EL (cell line): ENCODE measurements at regions not wholly inside any gene's neighbourhood (a gene's known extent, or its start where the extent isn't known, plus 50 kb on each side); places are given as distances from the start of the nearest gene placed in this dataset.
"Not testable (repeated sequence)": the region's sequence is repeated elsewhere in the genome, so short reads cannot be mapped to it uniquely, and the experiment has no call there.

ENCODE experiments used
- DNase-seq: peaks from one replicate; pipeline ENCODE4 v3.0.0-alpha.2; 2016

DNA sequence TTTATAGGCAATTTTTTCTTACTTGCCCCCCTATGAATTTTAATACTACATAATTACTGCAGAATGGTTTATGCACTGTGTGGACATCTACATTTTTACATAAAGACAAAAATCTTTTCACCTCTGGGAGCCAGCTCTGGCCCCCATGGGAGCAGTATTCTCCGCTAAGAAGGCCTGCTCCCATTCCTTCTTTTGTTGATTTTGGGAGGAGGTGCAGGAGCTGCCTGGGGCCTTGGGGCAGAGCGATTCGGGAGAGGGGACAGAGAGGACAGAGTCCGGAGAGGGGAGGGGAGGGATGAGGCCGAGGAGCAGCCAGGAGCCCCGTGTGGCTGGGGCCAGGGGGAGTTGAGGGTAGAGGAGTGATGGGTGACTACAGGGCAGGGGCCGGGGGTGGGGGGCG is 452.0 kb downstream of the PREX1 start:
- DNase-seq = no peak

DNA sequence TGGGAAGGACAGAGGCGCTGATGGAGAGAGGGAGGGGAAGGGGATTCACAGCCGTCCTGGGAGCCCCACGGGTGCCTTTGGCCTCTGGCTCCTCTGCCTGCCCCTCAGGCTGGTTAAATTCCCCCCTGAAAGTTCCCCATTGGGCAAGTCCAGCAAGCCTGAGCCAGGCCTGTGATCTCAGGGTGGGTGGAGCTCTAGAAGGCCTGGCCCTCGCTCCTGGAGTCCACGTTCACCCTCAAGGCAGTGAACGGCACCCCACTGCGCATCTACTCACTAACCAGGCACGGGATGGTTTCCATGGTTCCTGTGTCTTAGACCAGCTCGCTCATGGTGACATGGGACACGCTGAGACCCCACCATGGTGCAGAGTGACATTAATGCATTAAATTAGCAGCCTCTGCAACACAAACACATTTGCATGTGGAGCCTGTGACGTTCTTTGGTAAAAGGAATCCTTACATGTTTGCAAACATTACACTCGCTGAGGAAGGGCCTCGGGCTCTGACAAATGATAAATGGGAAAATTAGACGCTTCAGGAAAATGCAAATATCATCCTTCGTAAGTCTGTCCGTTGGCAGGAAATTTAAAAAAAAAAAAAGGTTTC is 452.7 kb downstream of the PREX1 start:
- no peak for DNase-seq

DNA sequence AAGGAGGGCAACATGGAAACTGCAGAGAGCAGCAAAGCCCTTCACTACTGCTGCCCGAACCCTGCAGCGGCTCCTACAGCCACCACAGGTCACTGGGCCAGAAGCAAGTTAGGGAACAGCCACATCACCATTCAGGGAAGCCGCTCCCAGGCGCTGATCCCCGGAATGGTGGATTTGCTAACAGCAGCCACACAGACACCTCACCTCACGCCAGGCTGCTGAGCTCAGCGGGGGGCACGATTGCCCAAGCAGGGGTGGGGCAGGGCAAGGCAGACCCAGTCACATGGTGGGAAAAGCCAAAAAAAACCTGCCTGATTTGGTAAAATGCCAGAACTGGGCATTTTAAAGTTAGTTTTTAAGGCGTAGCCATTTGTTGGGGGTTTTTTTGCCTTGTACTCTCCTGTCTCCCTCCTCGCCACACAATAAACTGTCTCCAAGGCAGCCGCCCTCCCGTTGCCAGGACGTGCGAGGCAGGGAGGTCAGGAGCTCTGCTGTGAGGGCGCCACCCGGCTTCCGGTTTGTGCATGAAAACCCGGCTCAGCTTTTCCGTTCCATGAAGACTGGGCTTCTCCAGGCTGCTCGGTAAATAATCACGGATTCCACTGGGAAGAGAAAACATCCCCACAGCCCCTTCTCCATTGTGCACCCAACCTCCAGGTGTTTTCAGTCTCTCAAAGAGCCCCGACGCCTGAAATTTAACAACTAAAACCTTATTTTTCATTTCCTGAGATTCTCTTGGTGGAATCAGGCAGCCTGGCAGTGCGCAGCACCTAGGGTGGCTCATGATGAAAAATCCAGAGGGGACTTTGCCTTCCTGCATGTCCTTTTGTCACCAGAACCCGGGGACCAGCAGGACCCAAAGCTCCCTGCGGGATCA is 453.5 kb downstream of the PREX1 start:
- DNase-seq = not testable (repeated sequence)

DNA sequence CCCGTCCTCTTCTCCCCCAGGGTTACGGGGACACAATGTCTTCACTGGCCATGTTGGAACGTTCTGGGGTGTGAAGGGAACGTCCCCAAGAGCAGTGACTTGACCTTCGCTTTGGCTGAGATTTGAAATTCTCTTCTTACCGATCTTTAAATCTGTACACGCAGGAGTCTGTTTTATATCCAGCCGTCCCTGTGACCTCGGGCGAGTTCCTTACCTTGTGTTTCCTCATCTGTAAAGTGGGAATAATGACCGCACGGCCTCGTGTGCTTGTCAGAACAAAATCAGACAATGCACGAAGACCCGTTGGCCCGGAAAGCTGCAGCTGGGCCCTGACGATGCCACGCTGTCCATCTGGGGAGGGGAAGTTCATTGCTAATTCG is 454.3 kb downstream of the PREX1 start:
- no peak for DNase-seq

DNA sequence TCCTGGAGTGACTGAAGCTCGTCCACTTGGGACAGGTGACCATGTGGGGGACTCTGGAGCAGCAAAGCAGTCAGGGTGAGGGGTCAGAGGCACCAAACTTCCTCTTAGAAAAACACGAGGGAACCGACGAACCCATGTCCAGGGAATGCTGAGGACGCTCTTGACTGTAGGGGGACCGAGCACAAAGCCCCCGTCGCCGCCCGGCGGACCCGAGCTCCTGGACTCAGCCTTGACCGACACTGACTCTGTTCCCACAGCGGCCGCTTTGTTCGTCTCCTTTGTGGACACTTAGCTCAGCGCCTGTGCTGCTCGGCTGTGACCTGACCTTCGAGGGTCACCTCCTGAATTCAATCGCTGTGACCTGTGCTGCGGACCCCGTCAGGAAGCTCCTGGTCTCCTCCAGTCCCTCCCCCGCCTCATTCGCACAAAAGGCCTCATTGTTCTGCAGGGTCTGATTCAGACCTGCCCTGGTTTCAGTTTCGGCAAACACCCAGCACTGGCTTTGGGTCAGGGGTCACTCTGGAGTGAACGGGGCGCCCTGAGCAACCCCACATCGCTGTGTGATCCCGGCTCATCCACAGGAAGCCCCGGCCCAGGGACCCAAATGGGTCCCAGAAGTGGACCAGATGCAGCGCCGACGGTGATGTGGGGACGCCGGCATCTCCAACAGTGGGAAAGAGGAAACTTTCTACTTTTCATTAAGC is 454.8 kb downstream of the PREX1 start:
- not testable (repeated sequence) for DNase-seq

DNA sequence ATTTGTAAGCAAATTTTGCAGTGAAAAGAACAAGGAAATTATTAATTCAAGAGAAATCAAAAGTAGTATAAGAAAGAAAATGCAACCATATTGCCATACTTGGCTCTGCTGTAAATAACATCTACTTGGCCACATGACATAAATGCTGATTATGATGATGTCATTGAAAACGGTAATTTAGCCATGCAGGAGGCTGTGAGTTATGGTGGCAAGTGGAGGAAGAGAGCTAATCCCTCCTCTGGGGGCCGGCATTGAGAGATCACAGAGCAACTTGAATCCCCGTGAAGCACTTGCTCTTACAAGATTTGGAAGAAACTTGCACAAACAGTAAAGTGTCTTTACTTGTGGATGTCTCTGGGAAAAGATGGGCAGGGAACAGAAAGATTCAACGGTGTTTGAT is 456.6 kb downstream of the PREX1 start:
- no peak for DNase-seq

DNA sequence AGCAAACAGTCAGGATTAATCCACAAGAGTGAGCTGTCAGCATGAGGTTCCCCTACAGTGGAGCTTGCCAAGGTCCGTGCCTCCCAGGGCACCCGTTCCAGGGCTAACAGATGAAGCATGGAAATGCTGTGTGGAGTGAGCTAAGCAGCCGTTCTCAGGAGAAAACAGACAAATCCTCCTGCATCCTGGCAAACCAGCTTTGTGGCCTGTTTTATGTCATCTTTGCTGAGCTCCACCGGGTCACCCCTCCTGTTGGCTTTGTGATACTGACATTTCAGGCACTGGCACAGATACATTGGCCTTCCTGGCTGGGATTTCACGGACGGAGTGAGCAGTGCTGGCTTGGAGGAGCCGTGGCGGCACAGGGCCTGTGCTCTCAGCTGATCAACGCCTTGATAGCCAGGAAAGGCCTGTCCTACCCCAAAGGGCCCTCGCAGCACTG is 459.2 kb downstream of the PREX1 start:
- DNase-seq = not testable (repeated sequence)

DNA sequence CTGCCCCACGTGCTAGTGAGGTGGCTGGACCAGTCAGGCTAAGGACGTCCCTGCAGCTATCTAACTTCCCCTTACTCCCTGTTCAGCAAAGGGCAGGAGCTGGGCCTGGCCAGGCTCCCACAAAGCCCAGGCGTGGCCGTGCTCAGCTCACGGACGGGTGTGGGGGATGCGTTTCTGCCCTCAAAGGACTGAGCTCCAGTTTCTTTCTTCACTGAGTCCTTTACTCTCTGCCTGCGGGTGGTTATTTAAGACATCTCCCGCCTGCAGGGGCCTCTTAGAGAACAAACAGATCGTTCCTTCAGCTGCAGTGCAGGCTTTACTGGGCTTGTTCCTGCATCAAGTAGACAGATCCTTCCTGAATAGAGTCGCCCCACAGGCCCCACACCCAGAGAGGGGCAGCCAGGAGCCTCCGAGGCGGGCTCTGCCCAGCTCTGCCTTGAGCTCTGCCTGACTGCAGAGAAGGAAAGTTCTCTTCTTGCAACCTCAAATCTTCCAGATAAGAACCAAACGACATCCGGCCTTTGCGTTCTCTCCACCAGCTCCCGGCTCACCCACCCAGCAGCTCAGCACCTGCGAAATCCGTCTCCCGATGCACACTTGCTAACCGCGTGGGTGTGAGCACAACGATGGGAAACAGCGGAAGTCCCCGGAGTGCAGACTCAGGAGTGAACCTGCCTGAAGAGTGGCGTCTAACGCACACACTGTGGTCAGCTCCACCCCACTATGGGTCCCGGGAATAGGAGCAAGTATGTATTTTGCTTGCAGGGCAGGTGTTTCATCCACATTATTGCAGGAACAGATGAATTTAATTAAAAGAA is 460.0 kb downstream of the PREX1 start:
- DNase-seq = not testable (repeated sequence)

DNA sequence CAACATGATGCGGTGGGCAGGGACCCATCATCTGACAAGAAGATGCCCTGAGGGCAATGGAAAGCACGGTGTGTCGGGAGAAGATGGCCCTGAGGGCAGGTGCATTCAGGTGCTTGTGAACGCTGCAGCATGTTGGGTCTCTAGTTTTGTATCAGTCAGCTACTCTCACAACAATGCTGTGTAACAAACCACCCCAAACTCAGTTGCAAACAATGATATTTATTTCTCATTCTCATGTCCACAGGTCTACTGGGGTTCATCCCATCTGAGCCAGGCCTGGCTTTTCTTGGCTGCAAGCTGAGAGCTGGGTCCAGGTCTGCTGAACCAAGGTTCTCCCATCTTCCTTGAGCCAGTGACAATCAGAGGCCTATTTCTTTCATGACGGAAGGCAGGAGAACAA is 461.6 kb downstream of the PREX1 start:
- DNase-seq = no peak

DNA sequence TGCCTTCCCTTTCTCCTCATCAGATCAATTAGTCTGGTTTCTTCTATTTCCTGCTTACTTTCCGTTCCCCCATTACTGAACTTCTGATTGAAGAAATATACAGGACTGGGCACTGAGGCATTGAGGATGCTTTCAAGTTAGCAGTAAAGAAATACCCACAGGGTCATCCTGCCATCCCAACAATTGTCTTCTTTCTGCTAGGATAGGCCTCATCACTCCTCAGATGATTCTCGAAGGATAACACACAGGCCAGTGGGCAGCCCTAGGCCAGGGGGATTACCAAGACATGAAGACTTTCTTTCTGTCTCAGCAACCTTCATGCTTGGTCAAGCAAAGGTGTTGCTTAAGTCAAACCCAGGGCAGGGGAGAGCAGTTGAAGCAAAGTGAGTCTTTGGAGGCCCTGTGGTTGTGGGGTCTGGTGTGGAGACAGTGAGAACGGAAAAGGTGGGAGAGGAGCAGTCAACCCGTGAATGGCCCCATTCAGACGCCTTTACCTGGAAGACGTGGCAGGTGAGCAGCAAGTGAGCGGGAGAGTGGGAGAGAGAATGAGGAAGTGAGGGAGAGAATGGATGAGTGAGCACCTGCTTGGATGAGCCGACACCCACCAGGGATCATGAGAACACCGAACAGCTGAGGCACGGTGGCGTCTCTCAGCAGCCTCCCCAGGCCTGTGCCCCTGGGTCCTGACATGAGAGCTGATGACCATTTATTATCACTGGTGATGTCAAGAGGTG is 462.9 kb downstream of the PREX1 start:
- no peak for DNase-seq

DNA sequence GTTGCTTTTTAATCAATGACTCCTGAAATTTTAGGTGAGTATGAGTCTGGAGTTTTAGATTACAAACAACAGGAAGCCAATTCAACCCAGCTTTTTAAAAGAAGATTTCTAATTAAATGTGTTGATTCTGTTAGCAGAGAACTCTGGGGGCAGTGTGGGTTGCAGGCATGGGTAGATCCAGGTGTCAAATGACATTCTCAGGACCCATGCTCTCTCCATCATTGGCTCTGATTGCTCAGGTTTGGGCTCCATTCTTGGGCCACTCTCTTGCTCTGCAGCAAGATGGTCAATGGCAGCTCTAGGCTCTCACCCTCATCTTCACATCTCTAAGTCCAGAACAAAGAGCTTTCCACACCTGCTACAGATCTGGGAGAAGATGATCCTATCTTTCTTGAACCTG is 463.7 kb downstream of the PREX1 start:
- DNase-seq = no peak

DNA sequence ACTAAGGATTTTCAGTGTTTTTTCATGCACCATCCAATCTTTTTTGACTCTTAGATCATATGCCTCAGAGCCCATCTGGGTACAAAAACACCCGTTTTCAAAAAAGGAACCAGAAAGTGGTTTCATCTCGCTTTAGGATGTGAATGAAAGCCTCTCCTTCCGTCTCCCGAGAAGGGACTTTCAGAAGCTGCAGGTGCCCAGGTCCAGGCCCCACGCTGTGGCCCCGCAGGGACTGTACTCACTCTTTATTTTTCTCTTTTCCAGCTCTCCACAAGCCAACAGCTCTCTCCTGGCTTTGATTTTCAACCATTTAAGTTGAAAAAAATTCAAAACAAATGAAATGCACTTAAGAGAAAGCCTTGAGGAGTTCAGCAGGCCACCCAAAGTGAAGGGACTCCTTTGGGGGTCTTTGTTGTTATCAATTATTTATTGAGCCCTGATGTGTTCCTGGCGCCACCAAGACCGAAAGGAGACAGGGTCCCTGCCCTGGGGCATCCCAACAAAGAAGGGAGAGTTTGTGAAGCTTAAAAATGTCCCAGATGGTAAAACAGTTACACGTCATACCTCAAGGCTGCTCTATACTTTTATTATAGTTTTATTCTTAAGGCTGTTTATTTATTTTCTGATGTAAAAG is 467.3 kb downstream of the PREX1 start:
- DNase-seq = no peak

DNA sequence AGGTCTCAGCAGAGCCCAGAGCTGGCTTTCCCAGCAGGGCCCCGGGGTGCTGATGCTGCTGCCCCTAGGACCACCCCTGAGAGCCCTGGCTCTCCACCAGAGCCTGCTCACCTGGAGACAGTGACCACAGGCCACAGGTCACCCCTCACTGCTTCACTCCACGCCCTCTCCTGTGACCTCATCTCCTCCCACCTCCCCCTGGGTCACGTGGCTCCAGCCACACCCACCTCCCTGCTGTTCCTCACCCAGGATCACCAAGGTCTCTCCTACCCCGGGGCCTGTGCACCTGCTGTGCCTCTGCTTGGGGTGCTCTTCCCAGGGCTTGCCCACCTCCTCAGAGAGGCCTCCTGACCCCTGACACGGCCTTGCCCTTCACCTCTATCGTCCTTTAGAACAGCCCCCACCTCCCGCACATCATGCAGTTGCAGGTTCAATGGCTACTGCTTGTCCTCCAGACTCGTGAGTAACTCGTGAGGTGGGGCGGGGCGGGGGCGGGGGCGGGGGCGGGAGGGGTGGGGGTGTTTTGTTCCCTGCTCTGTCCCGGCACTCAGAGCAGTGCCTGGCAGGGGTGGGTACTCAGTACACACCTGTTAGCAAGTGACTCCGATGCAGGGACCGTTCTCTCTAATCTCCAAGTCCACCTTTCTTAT is 468.0 kb downstream of the PREX1 start:
- no peak for DNase-seq

DNA sequence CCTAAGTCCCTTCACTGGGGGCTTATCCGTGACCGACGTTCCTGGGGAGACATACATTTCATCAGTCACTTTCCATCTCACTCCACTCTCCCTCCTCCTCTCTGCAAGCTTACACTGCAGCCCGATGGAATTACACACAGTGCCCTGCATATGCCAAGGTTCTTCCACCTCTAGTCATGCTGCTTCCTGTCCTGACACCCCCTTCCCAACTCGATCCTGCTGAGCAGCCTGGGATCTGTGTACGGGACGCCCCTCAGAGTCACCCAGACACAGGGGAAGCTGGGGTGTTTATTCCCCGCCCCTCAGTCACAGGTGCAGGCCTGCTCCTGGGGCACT is 468.8 kb downstream of the PREX1 start:
- not testable (repeated sequence) for DNase-seq

DNA sequence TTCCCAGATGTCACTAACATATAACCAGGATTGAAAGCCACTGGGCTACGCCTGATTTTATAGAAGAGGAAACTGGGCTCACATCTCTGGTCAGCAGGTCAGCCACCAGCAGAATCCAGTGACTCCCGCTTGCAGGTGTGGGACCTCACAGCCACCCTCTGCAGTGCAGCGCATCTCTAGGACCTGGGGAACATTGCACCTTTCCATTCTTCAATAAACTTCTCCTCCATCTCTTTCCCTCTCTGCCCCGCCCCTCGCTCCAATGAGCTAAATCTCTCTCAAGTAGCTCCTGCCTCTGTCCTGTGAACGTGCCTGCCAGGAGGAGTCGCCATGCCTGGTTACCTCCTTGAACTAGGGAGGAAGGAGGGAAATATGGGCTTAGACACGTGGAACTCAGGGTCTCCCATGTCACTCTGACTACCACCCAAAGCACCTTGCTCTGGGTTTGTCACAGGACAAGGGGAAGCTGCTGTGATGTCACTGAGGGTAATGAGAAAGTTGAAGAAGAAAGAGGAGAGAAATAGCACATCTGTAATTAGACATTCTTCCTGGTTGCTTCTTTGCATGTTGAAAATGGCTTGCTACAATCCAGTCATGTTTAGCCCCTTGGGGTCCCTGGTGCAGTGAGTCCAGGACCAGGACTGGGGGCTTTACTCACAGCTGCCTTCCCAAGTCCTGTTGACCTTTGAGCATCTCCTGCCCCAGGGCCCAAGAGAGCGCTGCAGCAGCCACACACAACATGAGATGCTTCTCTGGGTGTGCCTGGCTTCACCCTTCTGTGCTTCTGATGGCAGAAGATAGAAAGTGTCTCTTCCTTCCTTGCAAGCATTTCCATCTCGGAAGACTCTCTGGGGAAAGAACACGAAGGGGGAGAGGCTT is 469.4 kb downstream of the PREX1 start:
- DNase-seq = no peak

DNA sequence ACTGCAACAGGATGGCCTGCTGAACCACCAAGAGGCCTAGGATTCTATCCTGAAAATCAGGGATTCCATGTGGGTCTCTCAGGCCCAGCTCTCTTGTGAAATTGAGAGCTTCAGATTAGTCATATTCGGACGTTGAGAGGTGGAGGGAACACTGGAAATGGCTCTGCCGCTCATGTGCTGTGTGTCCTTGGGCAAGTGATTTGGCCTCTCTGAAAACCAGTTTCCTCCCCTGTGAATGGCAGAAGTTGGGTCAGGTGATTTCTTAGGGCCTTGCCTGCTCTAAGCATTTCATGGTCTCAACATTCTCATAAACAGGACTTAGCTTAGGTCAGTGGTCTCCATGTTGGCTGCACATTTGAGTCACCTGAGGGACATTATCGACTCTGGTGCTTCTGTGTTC is 470.1 kb downstream of the PREX1 start:
- no peak for DNase-seq

DNA sequence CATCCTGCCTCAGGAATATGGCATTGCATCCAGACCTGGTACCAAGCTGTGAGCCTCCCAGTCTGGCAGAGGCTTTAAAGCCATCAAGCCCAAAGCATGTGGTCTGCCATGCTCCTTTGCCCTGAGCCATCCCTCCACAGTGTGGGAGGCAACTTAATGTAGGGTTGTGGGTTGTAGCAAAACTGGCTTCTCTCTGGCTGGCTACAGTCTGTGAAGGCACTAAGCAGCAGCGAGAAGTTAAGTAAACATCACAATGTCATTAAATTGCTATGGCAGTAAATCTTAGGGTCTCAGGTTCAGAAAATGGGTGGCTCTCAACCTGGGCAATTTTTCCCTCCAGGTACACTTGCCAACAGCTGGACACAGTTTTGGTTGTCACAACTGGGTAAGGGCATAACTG is 472.9 kb downstream of the PREX1 start:
- no peak for DNase-seq

DNA sequence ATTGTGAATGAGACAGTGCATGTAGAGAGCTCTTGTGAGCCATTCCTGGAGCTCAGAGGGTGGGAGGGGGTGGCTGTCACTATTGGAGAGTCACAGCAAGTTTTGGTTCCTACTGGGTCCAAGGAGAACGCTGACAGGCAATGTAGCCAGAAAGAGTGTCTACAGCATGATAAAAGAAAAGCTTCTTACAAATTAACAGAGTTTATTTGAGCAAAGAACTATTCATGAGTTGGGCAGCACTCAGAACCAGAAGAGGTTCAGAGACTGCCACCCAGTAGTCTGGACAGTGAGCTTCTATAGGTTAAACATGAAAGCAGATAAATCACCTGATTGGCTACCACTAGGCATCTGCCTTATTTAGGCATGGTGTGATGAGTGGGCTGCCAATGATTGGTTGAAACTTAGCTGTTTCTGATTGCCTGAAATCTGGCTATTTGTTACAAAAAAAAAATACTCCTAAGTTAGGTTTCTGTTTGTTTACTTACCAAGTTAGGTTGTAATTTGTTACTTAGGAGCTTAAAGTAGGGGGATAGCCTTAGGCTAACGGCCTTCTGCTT is 473.4 kb downstream of the PREX1 start:
- DNase-seq = no peak

DNA sequence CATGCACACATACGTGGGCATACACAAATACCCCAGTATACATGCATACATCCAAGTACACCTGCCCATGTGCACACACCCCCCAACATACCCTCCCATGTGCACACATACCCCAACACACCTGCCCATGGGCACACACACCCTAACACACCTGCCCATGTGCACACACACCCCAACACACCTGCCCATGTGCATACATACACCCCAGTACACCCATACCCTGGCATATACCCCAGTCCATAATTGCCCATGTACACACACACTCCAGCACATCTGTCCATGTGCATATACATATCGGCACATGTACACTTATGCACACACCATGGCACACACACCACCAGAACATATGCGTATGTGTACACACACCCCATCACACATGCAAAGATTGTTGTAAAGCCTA is 475.2 kb downstream of the PREX1 start:
- no peak for DNase-seq

DNA sequence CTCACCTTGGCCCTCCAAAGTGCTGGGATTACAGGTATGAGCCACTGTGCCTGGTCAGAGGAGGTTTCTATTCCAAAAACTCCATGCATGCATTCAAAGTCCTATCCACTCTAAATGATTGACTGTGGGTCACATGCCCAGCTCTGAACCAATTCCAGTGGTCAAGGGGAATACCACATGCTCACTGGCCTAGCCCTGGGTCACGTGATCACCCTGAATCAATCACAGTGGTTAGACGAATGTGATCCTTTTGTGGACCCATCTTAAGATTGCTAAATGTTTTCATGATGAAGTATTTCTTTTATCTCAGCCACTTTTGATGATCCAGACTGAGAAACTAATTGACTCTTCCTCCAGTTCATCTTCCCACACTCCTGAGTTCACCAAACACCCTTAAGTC is 475.8 kb downstream of the PREX1 start:
- DNase-seq = no peak
